Aorta (tissue), 5 donors: ENCODE measurements at regions not wholly inside any gene's neighbourhood (a gene's known extent, or its start where the extent isn't known, plus 50 kb on each side); places are given as distances from the start of the nearest gene placed in this dataset.

ENCODE experiments used
- ATAC-seq: fragments of 200-7000 bp; cut with Tn5 transposase; one replicate; pipeline ENCODE4 v1.9.1; 2022; ENCODE audit warnings: moderate library complexity; ENCODE audit not compliant: low FRiP score
- DNase-seq, 2 donors: peaks; one replicate each; pipeline ENCODE4 v3.0.0-alpha.2; 2020
- H3K27ac ChIP-seq, 2 donors: one replicate each; pipeline ENCODE4 v1.5.1; 2013; ENCODE audit warnings: low read length in 2 of 2, mild to moderate bottlenecking in 2 of 2, moderate library complexity in 2 of 2, control low read depth in 1 of 2, inconsistent platforms in 1 of 2, low read depth in 1 of 2
- H3K27me3 ChIP-seq, 2 donors: one replicate each; pipeline ENCODE4 v1.6.1; 2013; ENCODE audit warnings: control low read depth in 1 of 2, low read length in 1 of 2, mild to moderate bottlenecking in 1 of 2, moderate library complexity in 1 of 2; ENCODE audit not compliant: insufficient read depth in 2 of 2, control insufficient read depth in 1 of 2
- H3K36me3 ChIP-seq, 2 donors: one replicate each; pipeline ENCODE4 v1.6.1; 2013; ENCODE audit warnings: control low read depth in 1 of 2, low read length in 1 of 2, mild to moderate bottlenecking in 1 of 2; ENCODE audit not compliant: insufficient read depth in 2 of 2, control insufficient read depth in 1 of 2
- H3K4me1 ChIP-seq, 2 donors: one replicate each; pipeline ENCODE4 v1.6.1; 2013; ENCODE audit warnings: low read length in 2 of 2, control low read depth in 1 of 2, mild to moderate bottlenecking in 1 of 2, moderate library complexity in 1 of 2; ENCODE audit not compliant: insufficient read depth in 2 of 2, control insufficient read depth in 1 of 2
- H3K4me3 ChIP-seq, 2 donors: one replicate each; pipeline ENCODE4 v1.5.1; 2013; ENCODE audit warnings: low read length in 2 of 2, control low read depth in 1 of 2, mild to moderate bottlenecking in 1 of 2
- H3K9me3 ChIP-seq: one replicate; pipeline ENCODE4 v1.6.1; 2013; ENCODE audit warnings: mild to moderate bottlenecking, low read length; ENCODE audit not compliant: control insufficient read depth
- WGBS, 2 donors: extraction: QIAGEN DNeasy Blood & Tissue Kit; methylation state at CpG; one replicate each; pipeline ENCODE4 v1.1.7; 2013; 5-methylcytosine and 5-hydroxymethylcytosine counted together
- intact Hi-C, 2 donors: fragments of 100-400 bp; cut with DNase I; formaldehyde crosslinking; loops; one replicate each; pipeline versions ENCODE4 v1.14.2 to v1.15.0; 2022
- donor health status: healthy with polysubstance abuse.
- donor health status: Bipolar disorder and iron deficiency.
- donor health status: DM: no; HTN: no; CAD: no.
- donor health status: DM: no; HTN: no; CAD: no.
- donor health status: DM: yes; HTN: yes; CAD: no.

DNA sequence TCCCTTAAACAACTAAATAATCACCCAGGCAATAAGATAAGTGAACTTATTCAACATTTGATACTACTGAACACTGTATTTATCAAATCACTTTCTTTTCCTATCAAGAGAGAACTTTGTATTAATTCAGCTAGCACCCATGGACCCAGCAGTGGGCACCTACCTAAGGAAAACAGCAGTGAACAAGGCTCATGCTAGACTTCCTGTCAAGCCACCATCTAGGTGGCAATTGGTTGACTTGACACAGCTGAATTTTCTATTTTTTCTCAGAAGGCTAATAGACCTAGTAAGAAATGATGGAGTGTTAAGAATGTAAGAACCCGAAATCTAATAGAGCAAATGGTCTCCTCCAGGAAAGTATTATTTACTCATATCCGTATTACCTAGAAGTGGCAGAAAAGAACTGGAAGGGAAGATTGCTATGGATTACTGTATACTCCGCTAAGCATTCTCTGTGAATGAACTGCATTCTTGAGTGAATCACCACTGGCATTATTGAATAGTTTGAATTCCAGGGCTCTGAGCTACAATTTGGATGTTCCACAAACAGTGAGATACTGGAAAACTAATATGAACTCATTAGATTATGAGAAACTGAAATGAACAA, 988.2 kb upstream of the CDH2 start:
- ATAC-seq (peak; percentile 79), DNase-seq (no peak)
- Histone ChIP-seq H3K27ac (peak overlapping the region in 1 of 2 donors; percentile 59), H3K36me3 (no peaks in the 10 kb centered on the region), H3K4me3 (no peak overlapping the region), H3K9me3 (no peaks in the 10 kb centered on the region), H3K4me1 (peaks cover 0 to 2% of the 10 kb centered on the region in 2 donors), H3K27me3 (no peaks in the 10 kb centered on the region)
- intact Hi-C loops, result loop anchor here in 1 of 2 donors (10.0 kb wide), 1 partner anchor 800 kb away; no protein-coding TSS in a partner anchor
- WGBS, 2 donors, result 31 to 44% methylated on average over 3 of the region's 3 CpGs

DNA sequence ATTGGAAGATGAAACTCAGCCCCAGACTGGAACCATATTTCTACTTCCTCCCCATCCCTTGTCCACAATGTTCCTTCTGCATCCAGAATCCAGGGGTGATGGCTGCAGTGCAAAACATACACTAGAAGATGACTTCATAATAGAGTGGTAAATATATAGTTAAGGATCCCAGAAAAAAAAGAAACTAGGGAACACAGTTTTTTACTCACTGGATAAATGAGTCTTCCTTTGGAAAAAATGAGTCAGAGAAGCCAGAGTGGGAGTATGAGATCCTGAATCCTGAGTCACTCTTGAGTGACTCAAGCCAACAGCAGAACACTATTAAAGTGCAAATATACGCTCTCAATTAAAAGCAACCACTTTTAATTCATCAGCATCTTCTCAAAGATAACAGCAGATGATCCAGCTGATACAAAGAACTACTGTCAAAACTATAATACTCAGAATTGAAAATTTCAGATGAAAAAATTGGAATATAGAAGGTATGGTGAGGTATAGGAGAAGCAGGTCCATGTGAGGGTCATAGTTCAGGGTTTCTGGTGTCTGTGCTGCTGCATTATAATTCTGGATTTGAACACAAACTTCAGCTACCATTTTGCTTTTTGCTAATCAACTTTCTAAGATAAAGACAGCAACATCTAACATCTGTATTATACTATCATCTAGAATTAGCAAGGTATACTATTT, 987.2 kb upstream of the CDH2 start:
- H3K27ac ChIP-seq, result no peak overlapping the region
- DNase-seq, result no peak
- peak; percentile 91 for ATAC-seq

DNA sequence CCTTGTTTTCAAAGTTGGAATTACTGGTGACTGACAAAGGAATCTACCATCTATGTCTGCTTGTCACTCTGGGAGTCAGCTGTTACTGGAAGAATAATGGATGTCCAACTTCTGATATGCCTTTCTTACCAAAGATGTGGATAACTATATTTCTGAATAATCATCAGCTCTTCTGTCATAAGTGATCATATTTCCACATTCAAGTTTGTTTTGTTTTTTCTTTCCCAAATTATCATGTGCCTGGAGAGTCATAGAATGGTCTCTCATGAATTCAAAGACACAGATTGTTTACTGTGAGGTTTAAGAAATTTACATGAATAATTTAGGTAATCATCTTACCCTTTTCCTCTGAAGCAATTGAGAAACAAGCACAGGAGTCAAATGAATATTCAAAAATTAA, 986.7 kb upstream of the CDH2 start:
- H3K27ac ChIP-seq, result no peak overlapping the region
- no peaks in the 10 kb centered on the region for H3K36me3 ChIP-seq

More for the DNA sequence above, 987.2 kb upstream of the CDH2 start:
- intact Hi-C loops, result loop anchor here in 1 of 2 donors (10.0 kb wide), 1 partner anchor 799 kb away; no protein-coding TSS in a partner anchor
- H3K4me1 ChIP-seq, result peaks cover 0 to 2% of the 10 kb centered on the region in 2 donors
- H3K9me3 ChIP-seq, result no peaks in the 10 kb centered on the region
- no peak overlapping the region for H3K4me3 ChIP-seq
- WGBS, 2 donors, result 0 to 5% methylated on average over 1 of the region's 1 CpG
- no peaks in the 10 kb centered on the region for H3K27me3 ChIP-seq
- no peaks in the 10 kb centered on the region for H3K36me3 ChIP-seq

DNA sequence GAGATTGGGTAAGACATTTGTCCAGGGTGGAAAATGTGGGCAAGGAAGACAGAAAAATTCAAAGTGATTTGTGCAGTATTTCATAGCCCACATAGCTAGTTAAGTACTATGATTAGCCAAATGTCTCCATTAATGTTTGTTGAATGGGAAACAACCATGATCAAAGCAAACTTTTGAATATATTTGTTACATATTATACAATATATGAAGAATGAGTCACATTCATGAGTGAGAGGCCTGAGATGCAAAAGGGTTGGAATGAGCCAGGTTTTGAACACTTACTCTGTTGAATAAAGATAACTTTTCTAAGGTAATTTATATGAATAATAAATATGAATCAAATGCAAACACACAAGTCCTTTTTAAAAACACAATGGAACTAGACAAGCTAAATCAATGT, 984.5 kb upstream of the CDH2 start:
- intact Hi-C loops, result loop anchor here in 1 of 2 donors (10.0 kb wide), 1 partner anchor 797 kb away; no protein-coding TSS in a partner anchor
- Histone ChIP-seq H3K27me3 (no peaks in the 10 kb centered on the region), H3K4me3 (no peak overlapping the region), H3K36me3 (no peaks in the 10 kb centered on the region), H3K9me3 (no peaks in the 10 kb centered on the region), H3K27ac (no peak overlapping the region), H3K4me1 (peaks cover 0 to 2% of the 10 kb centered on the region in 2 donors)
- ATAC-seq (no peak), DNase-seq (no peak)

More for the DNA sequence above, 986.7 kb upstream of the CDH2 start:
- DNase-seq (no peak), ATAC-seq (no peak)
- H3K4me1 ChIP-seq, result peaks cover 0 to 2% of the 10 kb centered on the region in 2 donors
- H3K4me3 ChIP-seq, result no peak overlapping the region
- intact Hi-C loops, result loop anchor here in 1 of 2 donors (10.0 kb wide), 1 partner anchor 799 kb away; no protein-coding TSS in a partner anchor
- no peaks in the 10 kb centered on the region for H3K27me3 ChIP-seq
- H3K9me3 ChIP-seq, result no peaks in the 10 kb centered on the region

DNA sequence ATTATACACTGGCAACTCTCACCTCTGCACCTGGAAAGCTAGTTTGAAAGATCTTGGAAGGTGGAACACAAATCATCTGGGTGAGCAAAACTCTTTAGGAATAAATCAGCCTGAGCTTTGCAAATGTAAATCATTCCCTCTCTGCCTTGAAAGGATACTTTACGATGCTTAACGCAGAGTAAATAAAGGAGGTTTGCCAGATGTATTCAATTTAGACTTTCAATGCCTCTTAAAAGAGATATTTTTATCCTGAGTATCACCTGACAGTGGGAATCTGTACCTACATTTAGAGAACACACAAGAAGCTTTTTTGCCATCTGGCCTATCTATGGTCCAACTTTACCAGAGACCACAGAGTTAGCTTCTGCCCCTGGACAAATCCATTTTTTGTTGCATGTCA, 983.2 kb upstream of the CDH2 start:
- no peak for ATAC-seq
- intact Hi-C loops, result loop anchor here in 1 of 2 donors (10.0 kb wide), 1 partner anchor 795 kb away; no protein-coding TSS in a partner anchor
- Histone ChIP-seq H3K36me3 (no peaks in the 10 kb centered on the region), H3K27me3 (no peaks in the 10 kb centered on the region), H3K4me1 (peaks cover 0 to 2% of the 10 kb centered on the region in 2 donors), H3K27ac (no peak overlapping the region), H3K4me3 (no peak overlapping the region), H3K9me3 (no peaks in the 10 kb centered on the region)
- WGBS, 2 donors, result 39 to 40% methylated on average over 2 of the region's 2 CpGs
- no peak for DNase-seq

DNA sequence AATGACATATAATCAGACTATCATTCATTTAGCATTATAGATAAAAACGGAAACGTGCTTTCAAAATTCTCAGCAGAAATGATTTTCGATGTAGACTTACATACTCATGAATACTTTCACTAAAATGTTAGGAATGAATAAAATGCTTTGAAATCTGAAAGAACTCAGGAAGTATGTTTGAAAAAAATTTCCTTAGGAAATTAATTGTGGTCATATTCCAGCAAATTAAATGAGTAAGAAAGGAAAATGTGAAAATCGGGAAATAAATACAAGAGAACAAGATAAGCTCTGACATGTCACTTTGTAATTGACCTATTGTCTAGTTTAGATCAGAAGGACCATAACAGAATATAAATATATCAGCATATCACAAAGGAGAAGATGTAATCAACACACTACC, 981.0 kb upstream of the CDH2 start:
- no peaks in the 10 kb centered on the region for H3K9me3 ChIP-seq
- no peak for ATAC-seq
- no peak for DNase-seq
- H3K27me3 ChIP-seq, result no peaks in the 10 kb centered on the region
- peaks cover 0 to 1% of the 10 kb centered on the region in 2 donors for H3K4me1 ChIP-seq
- H3K36me3 ChIP-seq, result no peaks in the 10 kb centered on the region
- H3K27ac ChIP-seq, result no peak overlapping the region
- no peak overlapping the region for H3K4me3 ChIP-seq
- WGBS, 2 donors, result 55 to 64% methylated on average over 4 of the region's 4 CpGs
- intact Hi-C loops, result no loop called here

DNA sequence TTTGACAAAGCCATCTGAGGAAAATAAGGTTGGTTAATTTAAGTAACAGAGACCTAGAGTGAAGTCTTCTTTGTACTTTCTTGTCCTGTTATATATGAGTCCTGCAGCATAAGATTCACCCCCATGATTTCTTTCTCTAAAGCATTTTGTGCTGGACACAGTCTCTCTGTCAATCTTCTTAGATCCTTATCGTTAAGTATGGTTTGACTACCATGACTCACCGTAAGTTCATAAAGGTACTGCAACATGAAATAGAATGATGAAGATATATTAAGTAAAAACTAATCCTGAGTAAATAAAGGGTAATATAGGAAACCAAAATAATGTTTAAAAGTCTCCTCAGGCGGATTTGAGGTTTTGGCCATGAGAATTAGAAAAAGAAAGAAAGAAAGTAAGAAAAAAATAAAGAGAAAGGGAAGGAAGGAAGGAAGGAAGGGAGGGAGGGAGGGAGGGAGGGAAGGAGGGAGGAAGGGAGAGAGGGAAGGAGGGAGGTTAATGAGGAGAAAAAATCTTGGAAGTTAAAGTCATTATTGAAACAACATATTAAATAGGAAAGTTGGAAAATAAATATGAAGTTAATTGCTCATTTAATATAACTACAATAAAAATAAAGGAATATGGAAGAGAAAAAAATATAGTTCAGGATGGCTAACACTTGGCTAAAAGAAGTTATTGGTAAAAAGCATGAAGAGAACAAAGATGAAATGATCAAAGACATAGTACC, 980.3 kb upstream of the CDH2 start:
- ATAC-seq (no peak), DNase-seq (no peak)
- intact Hi-C loops, result no loop called here
- no peaks in the 10 kb centered on the region for H3K9me3 ChIP-seq
- no peak overlapping the region for H3K27ac ChIP-seq
- 83 to 88% methylated on average over 3 of the region's 3 CpGs for WGBS, 2 donors
- H3K4me3 ChIP-seq, result no peak overlapping the region
- H3K4me1 ChIP-seq, result peaks cover 0 to 1% of the 10 kb centered on the region in 2 donors
- no peaks in the 10 kb centered on the region for H3K27me3 ChIP-seq
- H3K36me3 ChIP-seq, result no peaks in the 10 kb centered on the region

DNA sequence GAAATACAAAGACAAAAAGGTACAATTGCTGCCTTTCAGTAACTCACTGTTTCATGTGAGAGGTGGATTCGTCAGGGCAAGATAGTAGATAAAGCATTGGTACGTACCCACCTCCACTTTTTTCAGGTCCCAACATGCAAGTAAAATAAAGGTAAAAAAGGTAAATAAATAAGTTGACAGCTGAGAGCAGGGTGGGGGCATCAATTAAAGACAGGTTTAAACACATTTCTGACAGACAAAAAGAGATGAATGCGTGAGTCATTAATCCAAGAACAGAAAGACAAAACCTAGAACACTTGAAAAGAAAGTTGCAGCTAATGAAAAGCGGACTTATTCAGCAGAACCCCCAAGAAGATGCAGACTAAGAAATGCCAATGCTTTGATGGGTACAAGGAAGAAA, 979.6 kb upstream of the CDH2 start:
- Histone ChIP-seq H3K27ac (no peak overlapping the region), H3K27me3 (no peaks in the 10 kb centered on the region), H3K4me1 (peaks cover 0 to 1% of the 10 kb centered on the region in 2 donors), H3K36me3 (no peaks in the 10 kb centered on the region), H3K9me3 (no peaks in the 10 kb centered on the region), H3K4me3 (no peak overlapping the region)
- intact Hi-C loops, result no loop called here
- DNase-seq (no peak), ATAC-seq (no peak)
- WGBS, 2 donors, result 94 to 96% methylated on average over 4 of the region's 4 CpGs
